ENCODE measurements at regions not wholly inside any gene's neighbourhood (a gene's known extent, or its start where the extent isn't known, plus 50 kb on each side); places are given as distances from the start of the nearest gene placed in this dataset.

GRCh38 chr2:239582476-239582875, 181.7 kb upstream of the HDAC4 start:
- Mint-ChIP-seq H3K27me3 (ENCODE audit: insufficient read depth, low read depth, poor library complexity) (peaks cover 3% of the 10 kb centered on the region), H3K9me3 (no peaks in the 10 kb centered on the region), H3K36me3 (ENCODE audit: low read depth) (no peaks in the 10 kb centered on the region; the same call in 2 of the 3 replicates), H3K4me3 (no peak overlapping the region), H3K27ac (no peak overlapping the region), H3K4me1 (peaks cover 21% of the 10 kb centered on the region)
- no peak for TF ChIP-seq STAT1 (IDR thresholded peaks at IDR 0.05; ENCODE audit: unreplicated experiment)
- TF ChIP-seq ETS1 (IDR thresholded peaks at IDR 0.05): no peak
- no peak for TF ChIP-seq ZNF462 (CRISPR knock-in tag; IDR thresholded peaks at IDR 0.05)
- no peak for TF ChIP-seq ZNF331 (CRISPR knock-in tag; IDR thresholded peaks at IDR 0.05; ENCODE audit: low read depth)
- no peak for TF ChIP-seq ZNF114 (CRISPR knock-in tag; IDR thresholded peaks at IDR 0.05)
- no peak for TF ChIP-seq EZH2phosphoT487 (IDR thresholded peaks at IDR 0.05; ENCODE audit: unreplicated experiment)
- DNase-seq (ENCODE audit: low spot score) (no peak), ATAC-seq (no peak)
- H4K20me1 ChIP-seq (replicated peaks; ENCODE audit: insufficient read depth): no peaks in the 10 kb centered on the region
- H3K9me2 ChIP-seq (ENCODE audit: insufficient read depth): peaks cover 3% of the 10 kb centered on the region; the same call in 1 of the 2 replicates
- no peak overlapping the region for H3K27ac ChIP-seq (ENCODE audit: low read depth)
- H2AFZ ChIP-seq: no peak overlapping the region
- no peaks in the 10 kb centered on the region for H3K27me3 ChIP-seq (ENCODE audit: insufficient read depth)
- no peaks in the 10 kb centered on the region for H3F3A ChIP-seq (replicated peaks; ENCODE audit: low read depth)
- H3K4me1 ChIP-seq (ENCODE audit: insufficient read depth): peaks cover 11% of the 10 kb centered on the region; the same call in 1 of the 2 replicates
- H3K36me3 ChIP-seq (ENCODE audit: insufficient read depth): no peaks in the 10 kb centered on the region
- no peak overlapping the region for H3K4me2 ChIP-seq
- H3K79me2 ChIP-seq (replicated peaks; ENCODE audit: insufficient read depth): no peaks in the 10 kb centered on the region
- no peak overlapping the region for H3K4me3 ChIP-seq
